GOT3 (cell line): ENCODE measurements at regions not wholly inside any gene's neighbourhood (a gene's known extent, or its start where the extent isn't known, plus 50 kb on each side); places are given as distances from the start of the nearest gene placed in this dataset.

Experiments
- DNase-seq: peaks from one replicate; lab custom pipeline; 2025; ENCODE audit warnings: mixed read lengths; lab: John Stamatoyannopoulos, UW

DNA sequence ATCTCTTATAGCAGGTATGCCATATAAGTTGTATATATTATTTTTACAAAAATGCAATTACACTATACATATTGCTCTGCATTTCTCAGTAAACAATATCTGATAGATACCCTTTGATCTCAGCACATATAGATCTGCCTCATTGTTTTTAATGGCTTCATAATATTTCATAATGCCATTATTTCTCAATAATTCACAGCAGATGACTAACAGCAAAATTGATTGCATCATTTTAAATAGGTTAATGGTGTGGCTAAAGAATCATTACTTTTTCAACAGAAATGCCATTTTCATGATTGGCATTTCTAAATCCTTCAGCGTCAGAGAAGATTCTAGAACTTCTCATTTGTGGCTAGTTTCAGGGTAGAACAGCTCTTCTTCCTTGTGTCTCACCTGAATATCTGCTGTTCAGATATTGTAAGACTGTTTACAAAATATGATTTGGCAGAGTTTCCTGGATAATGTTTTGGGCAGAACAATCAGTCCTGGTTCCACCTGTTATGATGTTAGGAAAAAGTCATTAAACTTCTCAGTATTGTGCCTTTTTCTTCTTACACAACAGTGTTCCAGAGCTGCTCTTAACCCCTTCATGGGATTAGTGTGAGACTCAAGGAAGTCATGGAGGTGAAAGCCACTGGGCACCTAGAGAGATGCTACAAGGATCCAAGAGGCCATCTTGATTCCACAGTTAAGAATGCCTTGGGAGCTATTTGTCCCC lies 397.6 kb upstream of the THBS1 start:
- DNase-seq = no peak

DNA sequence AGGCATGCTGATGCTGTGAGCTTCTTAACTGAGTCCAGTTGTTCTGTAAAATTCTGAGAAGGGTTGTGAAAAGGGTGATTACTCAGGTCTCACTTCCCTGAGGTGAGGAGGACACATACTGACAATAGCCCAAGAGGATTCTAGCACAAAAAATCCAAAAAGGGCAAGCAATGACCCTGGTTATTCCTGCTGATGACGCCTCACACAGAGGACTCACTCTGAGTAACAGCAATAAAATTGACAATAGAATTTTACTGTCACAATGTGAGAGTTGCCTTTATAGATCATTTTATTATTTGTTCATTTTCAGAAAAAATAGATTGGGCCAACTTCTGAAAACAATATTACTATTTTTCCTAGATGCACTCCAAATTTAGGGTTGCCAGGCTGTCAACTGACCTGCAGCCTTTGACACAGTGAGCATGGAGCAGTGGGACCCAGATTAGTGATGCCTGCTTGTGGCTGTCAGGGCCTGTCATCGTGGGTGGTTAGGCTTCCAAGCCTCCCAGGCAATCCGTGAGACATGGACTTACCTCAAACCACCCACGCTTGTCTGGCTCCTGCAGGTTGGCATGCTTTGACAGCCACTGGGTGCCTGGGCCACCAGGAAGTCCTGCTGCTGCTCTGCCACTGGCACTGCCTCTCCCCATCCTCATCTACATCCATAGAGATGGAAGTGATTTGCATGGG lies 396.0 kb upstream of the THBS1 start:
- DNase-seq = no peak

DNA sequence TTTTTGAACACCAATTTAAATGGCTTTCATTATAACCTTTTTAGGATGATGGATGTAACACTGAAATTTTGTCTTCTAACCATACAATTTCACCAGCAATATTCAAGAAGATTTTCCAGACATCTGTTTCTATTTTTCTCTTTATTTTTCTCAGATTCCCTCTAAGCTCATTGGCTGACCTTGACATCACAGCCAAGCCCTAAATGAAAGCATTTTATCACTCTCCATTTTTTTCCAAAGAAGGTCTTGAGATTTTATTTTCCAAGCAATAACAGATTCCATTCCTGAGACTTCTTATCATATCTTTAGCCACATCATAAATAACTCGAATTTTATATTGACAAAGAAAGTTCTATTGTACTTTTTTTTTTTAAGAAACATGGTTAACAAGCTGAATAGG lies 392.6 kb upstream of the THBS1 start:
- DNase-seq = no peak

DNA sequence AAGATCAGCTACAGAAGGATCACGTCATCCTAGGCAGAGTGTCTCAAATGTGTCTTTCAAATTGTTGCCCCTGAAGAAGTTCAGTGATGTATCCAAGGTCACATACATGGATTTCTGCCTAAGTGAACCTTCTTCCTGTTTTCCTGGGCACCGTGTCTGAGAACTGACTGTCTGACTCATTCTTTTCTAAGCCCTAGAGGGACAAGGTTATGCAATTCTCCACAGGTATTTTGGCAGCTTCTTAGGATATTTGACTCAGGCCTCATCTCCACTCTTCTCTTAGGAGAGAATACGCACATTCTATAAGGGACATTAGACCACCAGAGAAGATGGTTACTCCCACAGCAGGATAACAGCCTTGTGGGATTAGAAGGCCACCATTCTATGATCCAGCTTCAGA lies 391.9 kb upstream of the THBS1 start:
- DNase-seq = no peak

DNA sequence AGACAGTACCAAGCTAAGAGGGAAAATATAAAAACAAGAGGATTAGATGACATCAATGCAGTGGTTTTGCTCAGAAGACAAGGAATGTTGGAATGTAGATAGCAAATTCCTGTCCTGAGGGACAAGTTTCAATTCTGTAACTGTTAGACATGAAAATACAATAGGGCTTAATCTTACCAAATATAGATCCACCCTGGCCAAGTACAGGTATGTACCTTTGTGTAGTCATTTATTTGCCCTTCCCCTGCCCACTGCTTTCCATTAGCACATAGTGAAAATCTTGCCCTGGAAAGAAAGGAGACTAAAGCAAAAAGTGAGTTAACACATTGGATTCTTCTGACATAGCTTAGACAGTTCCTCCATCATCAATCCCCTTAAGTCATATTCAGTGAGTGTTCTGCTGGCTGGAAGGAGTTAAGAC lies 389.0 kb upstream of the THBS1 start:
- DNase-seq = no peak

DNA sequence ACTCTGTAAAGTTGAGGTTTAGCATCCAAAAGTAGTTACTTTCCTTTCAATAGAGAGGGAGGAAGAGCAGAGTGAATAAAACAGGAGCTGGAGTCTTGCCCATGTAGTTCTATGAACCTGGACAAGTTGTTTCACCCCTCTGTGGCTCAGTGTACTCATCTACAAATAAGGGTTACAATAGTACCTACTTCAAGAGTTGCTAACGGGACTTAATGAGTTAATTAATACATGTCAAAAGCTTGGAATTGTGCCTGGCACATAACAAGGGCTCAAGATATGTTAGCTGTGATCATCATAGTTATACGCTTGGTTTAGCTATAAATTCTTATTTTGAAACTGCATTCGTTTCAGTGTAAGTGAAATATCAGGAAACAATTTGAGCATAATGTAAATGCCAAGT lies 388.5 kb upstream of the THBS1 start:
- DNase-seq = no peak

DNA sequence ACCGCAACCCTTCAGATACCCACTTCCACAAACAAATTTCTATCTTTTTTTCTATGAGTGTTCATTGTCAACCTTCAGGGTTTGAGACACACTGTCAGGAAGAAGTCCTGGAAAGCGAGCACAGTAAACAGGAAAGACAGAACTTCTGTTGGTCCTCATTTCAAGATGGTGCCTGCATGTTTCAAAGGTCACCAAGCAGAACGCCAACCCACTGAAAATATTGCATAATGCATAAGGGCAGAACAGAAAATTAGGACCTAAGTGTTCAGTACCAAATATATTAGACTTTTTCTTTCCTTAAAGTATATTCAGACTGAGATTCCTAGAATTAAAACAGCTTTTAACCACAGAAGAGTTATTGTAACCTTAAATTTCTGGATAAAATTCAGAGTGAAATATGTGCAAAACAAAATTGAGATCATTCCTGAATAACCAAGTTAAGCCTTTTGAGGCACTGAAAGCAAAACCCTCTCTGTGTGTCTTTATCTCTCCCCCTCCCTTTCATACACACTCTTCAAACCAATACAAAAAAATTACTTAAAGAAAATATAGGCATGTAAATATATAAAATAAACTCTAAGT lies 387.8 kb upstream of the THBS1 start:
- DNase-seq = no peak

DNA sequence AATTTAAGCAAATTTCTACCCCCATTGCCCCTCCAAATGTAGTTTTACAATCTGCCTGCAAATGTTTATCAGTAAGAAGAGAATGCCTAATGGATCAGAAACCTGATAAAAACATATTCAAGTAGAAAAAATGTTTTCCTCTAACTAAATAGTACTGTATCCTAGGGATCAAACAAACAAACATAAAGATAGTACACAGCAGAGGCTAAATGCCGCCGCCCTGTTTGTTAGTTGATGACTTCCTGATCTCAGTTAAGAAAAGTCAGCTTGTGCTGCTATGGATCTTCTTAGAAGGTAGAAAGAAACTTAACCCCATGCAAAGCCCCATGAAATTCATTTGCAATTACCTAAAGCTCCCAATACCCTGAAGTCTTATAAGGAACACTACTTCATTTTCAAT lies 387.3 kb upstream of the THBS1 start:
- DNase-seq = no peak

DNA sequence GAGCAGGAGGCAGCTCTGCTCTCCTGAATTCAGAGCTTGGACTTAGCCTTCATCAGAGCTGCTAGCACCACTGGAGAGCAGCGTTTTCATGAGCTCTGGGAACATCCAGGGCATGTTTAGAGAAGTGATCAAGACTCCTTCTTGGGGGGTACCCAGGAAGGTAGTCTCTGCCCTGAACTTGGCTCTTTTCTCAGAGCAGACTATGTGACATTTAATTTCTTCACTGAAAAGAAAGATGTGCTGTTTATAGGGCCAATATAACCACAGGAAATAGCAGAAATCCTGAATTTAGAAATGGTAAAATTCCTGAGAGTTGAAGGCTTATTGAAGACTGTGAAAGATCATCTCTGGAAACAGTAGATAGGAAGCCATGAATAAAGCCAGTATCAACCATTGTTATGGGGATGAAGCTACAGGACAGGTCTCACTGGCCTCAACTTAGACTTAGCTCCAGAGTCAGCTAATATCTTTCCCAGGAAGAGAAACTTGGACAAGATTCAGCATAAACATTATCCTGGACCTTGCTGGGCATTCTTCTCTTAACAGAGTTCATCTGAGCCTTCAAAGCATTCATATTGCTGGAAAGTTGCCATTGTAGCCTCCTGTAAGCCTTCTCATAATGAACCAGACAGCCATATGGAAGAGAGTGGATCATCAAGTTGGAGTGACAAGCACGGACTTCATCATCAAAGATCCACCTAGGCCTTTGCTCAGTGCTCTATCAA lies 386.6 kb upstream of the THBS1 start:
- DNase-seq = no peak

DNA sequence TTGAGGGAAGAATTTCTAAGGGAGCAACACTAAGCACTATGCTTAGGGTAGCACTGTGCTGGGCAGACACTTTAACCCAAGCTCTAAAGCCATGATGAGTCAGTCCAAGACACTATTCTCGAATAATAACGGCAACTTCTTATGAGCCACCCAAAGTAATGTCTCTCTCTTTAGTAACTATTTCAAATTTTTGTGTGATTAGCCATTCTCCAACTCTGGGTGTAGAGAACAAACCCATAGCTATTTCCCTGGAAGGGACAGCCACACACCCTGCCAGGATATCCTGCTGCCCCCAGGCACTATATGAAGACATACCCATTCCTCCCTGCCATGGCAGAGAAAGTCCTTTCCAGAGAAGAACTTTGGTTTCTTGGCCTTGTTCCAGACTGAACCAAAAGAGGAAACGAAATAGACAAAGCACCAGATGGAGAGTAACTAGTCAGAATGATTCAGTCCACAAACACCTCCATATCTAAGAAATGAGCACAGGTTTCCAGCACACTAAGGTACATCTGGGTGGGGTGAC lies 384.9 kb upstream of the THBS1 start:
- no peak for DNase-seq

DNA sequence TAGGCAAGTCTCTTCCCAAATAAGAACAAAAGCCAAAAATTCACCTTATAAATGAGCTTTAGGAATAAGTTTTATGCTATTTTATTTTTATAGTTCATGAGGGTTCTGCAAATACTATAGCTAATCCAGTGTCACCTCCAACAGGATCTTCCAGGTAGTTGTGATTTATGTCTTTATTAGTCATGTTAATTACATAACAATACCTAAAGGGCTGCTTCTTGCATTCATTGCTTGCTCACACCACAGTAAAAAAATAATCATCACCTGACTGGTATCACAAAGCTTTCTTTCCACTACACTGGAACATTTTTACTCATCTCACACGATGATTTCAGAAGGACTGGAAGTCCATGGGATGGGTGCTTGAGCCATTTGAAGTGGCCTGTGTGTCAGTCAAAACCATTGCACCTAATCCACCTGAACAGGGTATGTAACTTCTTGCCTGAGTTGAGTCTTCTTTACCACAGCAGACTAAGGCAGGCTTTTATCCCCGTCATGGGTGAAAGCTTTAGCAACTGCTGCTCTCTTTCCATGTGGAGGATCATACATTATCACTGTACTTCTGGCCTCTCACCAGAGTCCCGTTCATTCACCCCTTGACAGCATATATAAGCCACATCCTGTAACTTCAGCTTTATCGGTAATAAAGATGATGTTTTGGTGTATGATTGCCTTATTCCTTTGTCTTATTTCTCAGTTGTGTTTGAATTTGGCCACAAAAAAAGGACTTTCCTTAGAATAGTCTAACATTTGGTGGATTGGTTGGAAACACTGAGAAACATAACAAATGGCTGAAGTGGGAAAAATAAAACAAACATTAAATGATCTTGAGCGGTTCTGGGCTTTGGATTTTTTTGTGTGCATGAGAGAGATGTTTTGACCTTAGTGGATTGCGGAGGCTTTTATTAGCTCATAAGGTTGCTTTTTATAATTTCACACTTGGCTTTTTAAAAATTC lies 382.6 kb upstream of the THBS1 start:
- no peak for DNase-seq

DNA sequence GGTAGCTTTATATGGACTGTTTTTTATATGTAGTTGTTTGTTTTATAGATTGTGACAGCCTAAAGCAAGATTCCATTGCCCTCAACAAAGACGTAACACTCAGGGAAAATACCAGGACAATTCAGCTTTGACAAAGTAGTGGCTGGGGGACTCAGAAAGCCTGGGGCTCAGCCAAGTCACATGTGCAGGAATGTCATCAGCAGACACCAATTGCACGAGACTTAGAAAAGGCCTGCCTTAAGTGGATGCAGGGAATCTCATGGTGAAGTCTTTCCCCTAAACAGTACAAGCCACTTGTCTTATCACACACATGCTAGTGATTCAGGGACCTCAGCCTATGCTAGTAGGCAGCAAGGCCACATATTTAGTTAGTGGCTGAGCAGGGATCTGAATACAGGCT lies 381.8 kb upstream of the THBS1 start:
- DNase-seq = no peak

DNA sequence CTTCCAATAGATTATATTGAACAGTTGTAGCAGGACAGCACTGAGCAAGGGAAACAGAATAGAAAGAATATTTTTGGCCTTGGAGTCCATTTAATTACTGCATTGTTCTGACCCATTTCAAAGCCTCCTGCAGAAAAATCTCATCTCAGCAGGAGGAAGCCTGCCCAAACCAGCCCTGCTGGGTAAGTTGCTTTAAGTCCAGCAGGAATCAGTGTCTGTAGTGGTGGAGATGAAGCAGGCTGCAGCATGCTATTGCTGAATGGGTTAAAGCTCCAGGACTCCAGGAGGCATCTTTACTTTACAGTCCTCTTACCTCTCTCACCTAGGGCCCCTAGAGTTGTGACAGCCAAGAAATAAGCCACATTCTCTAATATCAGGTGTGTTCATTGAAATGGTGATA lies 380.3 kb upstream of the THBS1 start:
- DNase-seq = no peak

DNA sequence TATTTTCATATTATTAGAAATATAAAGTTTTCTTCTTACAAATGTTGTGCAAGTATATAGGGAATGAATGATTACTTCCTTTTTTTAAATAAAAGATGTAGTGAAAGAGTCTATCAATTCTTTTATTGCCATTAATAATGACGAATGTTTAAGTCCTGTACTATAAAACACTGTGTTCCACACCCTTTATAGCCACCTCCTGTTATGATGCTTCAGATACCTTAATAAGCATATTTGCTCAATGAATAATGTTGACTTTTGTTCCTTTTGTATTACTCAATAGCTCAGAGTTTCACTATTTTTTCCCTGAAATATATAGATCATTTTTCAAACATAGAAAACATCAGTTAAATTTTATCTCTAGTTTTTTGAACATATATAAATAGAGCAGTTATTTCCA lies 378.2 kb upstream of the THBS1 start:
- no peak for DNase-seq

DNA sequence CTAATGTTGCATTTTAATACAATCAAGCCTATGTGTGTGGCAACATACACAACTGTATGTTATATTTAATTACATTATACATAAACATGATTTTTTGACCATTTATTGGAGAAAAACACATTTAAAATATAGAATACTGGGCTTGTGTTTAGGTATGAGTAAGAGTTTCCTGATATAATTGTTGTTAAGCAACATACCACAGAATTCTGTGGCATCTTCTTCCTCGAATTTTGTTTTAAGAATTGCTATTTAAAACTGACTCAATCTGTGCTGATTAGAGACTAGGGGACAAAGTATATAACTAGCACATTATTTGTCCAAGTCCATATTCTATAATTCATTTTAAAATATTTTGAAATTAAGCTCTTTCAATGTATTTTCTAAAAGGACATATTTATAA lies 376.8 kb upstream of the THBS1 start:
- DNase-seq = no peak

DNA sequence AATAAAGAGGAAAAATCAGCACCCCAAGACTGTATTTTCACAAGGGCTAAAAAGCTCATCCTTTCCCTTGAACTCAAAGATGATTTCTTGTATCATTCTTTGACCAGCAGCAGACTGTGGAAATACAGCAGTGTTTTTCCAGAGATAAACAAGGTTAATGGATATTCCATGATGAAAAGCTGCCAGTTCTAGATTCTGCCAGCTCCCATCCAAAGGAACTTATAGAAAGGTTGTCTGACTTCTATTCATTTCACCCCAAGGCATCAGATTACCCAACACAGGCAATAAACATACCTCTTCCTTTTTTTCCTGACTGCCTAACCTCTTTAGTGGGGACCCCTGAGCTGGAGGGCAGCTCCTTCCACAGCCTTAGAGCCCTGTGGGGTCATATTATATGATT lies 375.8 kb upstream of the THBS1 start:
- no peak for DNase-seq

DNA sequence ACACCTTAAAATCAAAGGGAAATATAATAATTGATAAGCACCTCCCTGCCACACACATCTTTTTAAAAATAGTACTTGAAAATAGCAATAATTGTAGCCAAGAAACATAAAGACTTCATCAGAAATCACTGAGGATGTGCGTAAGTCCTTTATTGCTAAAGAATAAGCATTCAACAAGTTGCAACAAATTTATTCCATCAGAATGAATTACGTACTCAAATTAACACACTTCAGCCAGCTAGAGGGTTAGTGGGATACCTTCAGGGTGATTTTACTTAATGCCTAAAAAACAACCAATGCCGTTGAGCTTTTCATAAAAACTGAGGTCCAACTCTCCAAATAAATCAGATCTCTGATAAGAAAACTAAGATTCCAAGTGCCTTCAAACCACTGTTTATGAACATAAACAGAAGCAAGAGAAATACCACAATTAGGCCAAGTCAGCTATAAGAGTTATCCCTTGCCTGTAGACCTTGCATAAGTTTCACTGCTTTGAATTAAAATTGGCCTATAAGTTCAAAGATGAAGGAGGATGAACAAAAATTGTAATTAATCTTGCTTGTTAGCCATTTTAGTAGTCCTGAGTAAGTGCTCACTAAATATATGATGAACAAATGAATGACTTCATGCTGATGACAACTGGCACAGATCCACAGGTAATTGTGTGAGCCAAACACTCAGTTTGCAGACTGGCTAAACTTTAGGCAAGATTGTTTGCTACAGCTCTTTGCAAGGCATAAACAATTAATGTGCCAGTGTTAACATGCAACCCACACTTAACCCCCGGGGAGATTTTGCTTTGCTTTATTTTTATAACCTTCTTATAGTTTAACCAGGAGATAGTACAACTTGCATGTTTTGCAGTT lies 375.1 kb upstream of the THBS1 start:
- no peak for DNase-seq

DNA sequence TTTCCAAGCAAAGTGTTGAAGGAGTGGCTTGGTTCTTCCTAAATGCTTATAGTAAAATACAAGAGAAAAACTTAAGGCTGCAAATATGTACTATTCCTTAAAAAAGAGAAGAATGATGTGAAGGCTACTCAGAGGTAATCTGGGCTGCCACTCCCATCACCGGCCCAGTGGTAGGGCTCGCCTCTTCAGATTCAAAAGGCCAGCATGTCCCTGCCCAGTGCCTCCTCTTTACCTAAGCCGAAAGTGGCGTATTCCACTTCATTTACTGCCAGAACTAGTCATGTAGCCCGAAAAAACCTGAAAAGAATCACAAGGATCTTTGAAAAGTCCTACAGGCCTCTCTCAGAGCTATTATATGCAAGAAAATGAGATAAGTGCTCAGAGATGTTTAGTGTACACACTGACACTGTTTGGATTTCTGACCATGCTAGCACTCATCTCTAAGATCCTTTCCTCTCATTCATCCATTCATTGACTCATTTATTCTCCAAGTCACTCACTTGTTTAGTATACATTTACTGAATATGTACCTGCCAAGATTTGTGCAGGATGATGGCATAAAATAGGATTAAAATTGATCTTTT lies 373.3 kb upstream of the THBS1 start:
- DNase-seq = no peak

DNA sequence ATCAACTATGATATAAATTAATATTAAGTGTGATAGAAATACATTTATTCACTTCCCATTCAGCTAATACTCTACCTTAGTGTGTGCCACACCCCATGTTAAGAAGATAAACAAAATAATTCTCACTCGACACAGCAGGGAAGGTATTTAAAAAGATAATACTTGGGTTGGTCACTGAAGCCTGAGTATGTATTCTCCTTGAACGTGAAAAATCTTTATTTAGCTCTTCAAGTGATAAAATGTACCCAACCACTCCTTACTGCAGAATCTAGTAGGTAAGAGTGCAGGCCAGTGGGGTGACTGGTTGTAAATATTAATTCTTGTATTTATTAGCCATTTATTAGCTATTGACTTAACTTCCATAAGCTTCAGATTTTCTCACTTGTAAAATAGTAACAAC lies 372.7 kb upstream of the THBS1 start:
- DNase-seq = no peak

DNA sequence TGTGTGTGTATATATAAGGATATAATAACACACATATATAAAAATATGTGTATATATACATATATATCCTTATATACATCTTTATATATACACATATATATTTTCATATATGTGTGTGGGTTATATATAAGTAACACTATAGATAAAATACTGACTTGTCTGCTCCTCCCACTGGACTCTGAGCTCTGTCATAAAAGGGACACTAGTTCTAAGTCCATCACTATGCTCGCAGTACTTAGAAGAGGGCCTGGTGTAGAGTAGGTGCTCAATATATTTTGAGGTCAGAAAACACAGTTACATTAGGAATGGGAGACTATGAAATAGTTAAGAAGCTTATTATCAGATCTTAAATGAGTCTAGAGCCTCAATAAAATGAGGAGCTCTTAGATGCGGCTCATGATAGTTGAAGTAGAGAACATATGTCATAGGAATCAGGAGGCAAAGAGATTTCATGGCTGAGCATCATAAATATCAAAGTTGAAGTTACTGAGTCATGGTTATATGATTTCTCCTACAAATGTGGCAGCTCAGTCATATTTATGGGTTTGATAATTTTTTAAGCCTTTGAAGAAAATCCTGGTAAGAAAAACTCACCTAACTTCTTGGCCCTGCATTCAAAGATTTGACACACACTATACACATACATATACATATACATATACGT lies 371.2 kb upstream of the THBS1 start:
- no peak for DNase-seq
